ENCODE measurements at regions not wholly inside any gene's neighbourhood (a gene's known extent, or its start where the extent isn't known, plus 50 kb on each side); places are given as distances from the start of the nearest gene placed in this dataset.

- TF ChIP-seq EZH2phosphoT487 (IDR thresholded peaks at IDR 0.05; ENCODE audit: low read depth, severe bottlenecking, unreplicated experiment) (no peak), CTCF (IDR thresholded peaks at IDR 0.05; ENCODE audit: poor library complexity) (no peak), EZH2 (IDR thresholded peaks at IDR 0.05; ENCODE audit: borderline replicate concordance) (no peak)
- no peak for DNase-seq (ENCODE audit: low spot score)
- Histone ChIP-seq H3K27me3 (no peaks in the 10 kb centered on the region), H4K20me1 (ENCODE audit: insufficient read depth, poor library complexity, severe bottlenecking) (no peaks in the 10 kb centered on the region), H3K4me2 (no peak overlapping the region), H3K4me1 (ENCODE audit: insufficient read depth) (no peaks in the 10 kb centered on the region), H3K79me2 (no peaks in the 10 kb centered on the region), H3K27ac (no peak overlapping the region), H3K36me3 (replicated peaks; ENCODE audit: insufficient read depth, low read depth) (no peaks in the 10 kb centered on the region), H2AFZ (no peak overlapping the region), H3K9me3 (ENCODE audit: low read depth) (no peaks in the 10 kb centered on the region), H3K4me3 (no peak overlapping the region), H3K9me2 (replicated peaks; ENCODE audit: insufficient read depth) (no peaks in the 10 kb centered on the region)
- WGBS (ENCODE audit: low lambda C conversion rate, missing lambda C conversion rate), result 82% methylated on average over 3 of the region's 3 CpGs
Observed at GRCh38 chr16:73396556-73396955, 348.6 kb upstream of the ZFHX3 start.

GRCh38 chr16:73390936-73391335, 343.0 kb upstream of the ZFHX3 start:
- no peak for DNase-seq (ENCODE audit: low spot score)
- Histone ChIP-seq H3K27me3 (no peaks in the 10 kb centered on the region), H3K27ac (no peak overlapping the region), H2AFZ (no peak overlapping the region), H3K4me1 (ENCODE audit: insufficient read depth) (no peaks in the 10 kb centered on the region), H3K4me3 (no peak overlapping the region), H3K9me3 (ENCODE audit: low read depth) (no peaks in the 10 kb centered on the region), H3K4me2 (no peak overlapping the region), H3K9me2 (replicated peaks; ENCODE audit: insufficient read depth) (no peaks in the 10 kb centered on the region), H3K79me2 (no peaks in the 10 kb centered on the region), H4K20me1 (ENCODE audit: insufficient read depth, poor library complexity, severe bottlenecking) (no peaks in the 10 kb centered on the region), H3K36me3 (replicated peaks; ENCODE audit: insufficient read depth, low read depth) (no peaks in the 10 kb centered on the region)
- 85% methylated on average over 6 of the region's 6 CpGs for WGBS (ENCODE audit: low lambda C conversion rate, missing lambda C conversion rate)
- TF ChIP-seq EZH2 (IDR thresholded peaks at IDR 0.05; ENCODE audit: borderline replicate concordance) (no peak), CTCF (IDR thresholded peaks at IDR 0.05; ENCODE audit: poor library complexity) (no peak), EZH2phosphoT487 (IDR thresholded peaks at IDR 0.05; ENCODE audit: low read depth, severe bottlenecking, unreplicated experiment) (no peak)

- TF ChIP-seq EZH2phosphoT487 (IDR thresholded peaks at IDR 0.05; ENCODE audit: low read depth, severe bottlenecking, unreplicated experiment) (no peak), EZH2 (IDR thresholded peaks at IDR 0.05; ENCODE audit: borderline replicate concordance) (no peak), CTCF (IDR thresholded peaks at IDR 0.05; ENCODE audit: poor library complexity) (no peak)
- 89% methylated on average over 5 of the region's 5 CpGs for WGBS (ENCODE audit: low lambda C conversion rate, missing lambda C conversion rate)
Observed at GRCh38 chr16:73390491-73390890, 342.6 kb upstream of the ZFHX3 start.

GRCh38 chr16:73389085-73389484, 341.2 kb upstream of the ZFHX3 start:
- 43% methylated on average over 6 of the region's 6 CpGs for WGBS (ENCODE audit: low lambda C conversion rate, missing lambda C conversion rate)
- Histone ChIP-seq H3K27me3 (no peaks in the 10 kb centered on the region), H3K9me3 (ENCODE audit: low read depth) (no peaks in the 10 kb centered on the region), H3K4me3 (no peak overlapping the region), H3K4me1 (ENCODE audit: insufficient read depth) (no peaks in the 10 kb centered on the region), H3K4me2 (no peak overlapping the region), H4K20me1 (ENCODE audit: insufficient read depth, poor library complexity, severe bottlenecking) (no peaks in the 10 kb centered on the region), H3K27ac (peak overlapping the region; percentile 48), H3K36me3 (replicated peaks; ENCODE audit: insufficient read depth, low read depth) (no peaks in the 10 kb centered on the region), H3K79me2 (no peaks in the 10 kb centered on the region), H3K9me2 (replicated peaks; ENCODE audit: insufficient read depth) (no peaks in the 10 kb centered on the region), H2AFZ (no peak overlapping the region)
- DNase-seq (ENCODE audit: low spot score), result no peak
- no peak for TF ChIP-seq EZH2 (IDR thresholded peaks at IDR 0.05; ENCODE audit: borderline replicate concordance)
- TF ChIP-seq EZH2phosphoT487 (IDR thresholded peaks at IDR 0.05; ENCODE audit: low read depth, severe bottlenecking, unreplicated experiment), result no peak
- peak; percentile 3 for TF ChIP-seq CTCF (IDR thresholded peaks at IDR 0.05; ENCODE audit: poor library complexity)

More at GRCh38 chr16:73390491-73390890, 342.6 kb upstream of the ZFHX3 start:
- no peak for DNase-seq (ENCODE audit: low spot score)
- Histone ChIP-seq H3K27ac (no peak overlapping the region), H3K79me2 (no peaks in the 10 kb centered on the region), H3K9me3 (ENCODE audit: low read depth) (no peaks in the 10 kb centered on the region), H3K4me1 (ENCODE audit: insufficient read depth) (no peaks in the 10 kb centered on the region), H3K9me2 (replicated peaks; ENCODE audit: insufficient read depth) (no peaks in the 10 kb centered on the region), H3K27me3 (no peaks in the 10 kb centered on the region), H3K4me2 (no peak overlapping the region), H4K20me1 (ENCODE audit: insufficient read depth, poor library complexity, severe bottlenecking) (no peaks in the 10 kb centered on the region), H3K4me3 (no peak overlapping the region), H2AFZ (no peak overlapping the region), H3K36me3 (replicated peaks; ENCODE audit: insufficient read depth, low read depth) (no peaks in the 10 kb centered on the region)
